ENCODE measurements at regions not wholly inside any gene's neighbourhood (a gene's known extent, or its start where the extent isn't known, plus 50 kb on each side); places are given as distances from the start of the nearest gene placed in this dataset.
"Not testable (repeated sequence)": the region's sequence is repeated elsewhere in the genome, so short reads cannot be mapped to it uniquely, and the experiment has no call there.

- no peak for DNase-seq
- Histone ChIP-seq H3K27me3 (no peaks in the 10 kb centered on the region), H3K36me3 (no peaks in the 10 kb centered on the region), H3K4me1 (no peaks in the 10 kb centered on the region), H3K27ac (no peak overlapping the region), H3K4me3 (replicated peaks in 1 of 3) (no peak overlapping the region), H3K9me3 (no peaks in the 10 kb centered on the region)
- intact Hi-C loops (cut with DNase I): no loop called here
- WGBS, 2 donors: 41 to 71% methylated on average over 5 of the region's 5 CpGs
- TF ChIP-seq POLR2A (IDR thresholded peaks at IDR 0.05): no peak
- no peak for TF ChIP-seq CTCF (IDR thresholded peaks at IDR 0.05)
Measured at GRCh38 chr4:117908306-117909207, 125.7 kb upstream of the NDST3 start.

- no peaks in the 10 kb centered on the region for H3K27me3 ChIP-seq
- H3K36me3 ChIP-seq: no peaks in the 10 kb centered on the region
- 86 to 94% methylated on average over 1 to 3 of the region's 4 CpGs for WGBS, 2 donors
- H3K4me3 ChIP-seq (replicated peaks in 1 of 3): no peak overlapping the region
- no peak overlapping the region for H3K27ac ChIP-seq
- DNase-seq: no peak
- intact Hi-C loops (cut with DNase I): no loop called here
- no peaks in the 10 kb centered on the region for H3K9me3 ChIP-seq
- no peak for TF ChIP-seq POLR2A (IDR thresholded peaks at IDR 0.05)
- H3K4me1 ChIP-seq: no peaks in the 10 kb centered on the region
Measured at GRCh38 chr4:117916728-117917127, 117.6 kb upstream of the NDST3 start.

GRCh38 chr4:117922311-117922710, 112.0 kb upstream of the NDST3 start:
- H3K4me3 ChIP-seq (replicated peaks in 1 of 3); H3K4me1 ChIP-seq; H3K9me3 ChIP-seq; intact Hi-C loops (cut with DNase I); DNase-seq; H3K27me3 ChIP-seq; H3K27ac ChIP-seq; H3K36me3 ChIP-seq: not testable (repeated sequence)
- 64 to 72% methylated on average over 6 to 9 of the region's 9 CpGs for WGBS, 2 donors

- intact Hi-C loops (cut with DNase I); H3K36me3 ChIP-seq; H3K27me3 ChIP-seq; DNase-seq; H3K4me3 ChIP-seq (replicated peaks in 1 of 3); H3K27ac ChIP-seq; H3K9me3 ChIP-seq; H3K4me1 ChIP-seq: not testable (repeated sequence)
- WGBS, 2 donors: 89 to 96% methylated on average over 2 of the region's 2 CpGs
Measured at GRCh38 chr4:117927823-117928222, 106.5 kb upstream of the NDST3 start.

GRCh38 chr4:117941611-117942010, 92.7 kb upstream of the NDST3 start:
- no peak for DNase-seq
- no peaks in the 10 kb centered on the region for H3K36me3 ChIP-seq
- intact Hi-C loops (cut with DNase I): no loop called here
- H3K27ac ChIP-seq: no peak overlapping the region
- WGBS, 2 donors: 38 to 59% methylated on average over 4 to 5 of the region's 5 CpGs
- no peaks in the 10 kb centered on the region for H3K9me3 ChIP-seq
- TF ChIP-seq CTCF (IDR thresholded peaks at IDR 0.05) (no peak), POLR2A (IDR thresholded peaks at IDR 0.05) (no peak)
- no peaks in the 10 kb centered on the region for H3K27me3 ChIP-seq
- no peak overlapping the region for H3K4me3 ChIP-seq (replicated peaks in 1 of 3)
- H3K4me1 ChIP-seq: no peaks in the 10 kb centered on the region

DNA sequence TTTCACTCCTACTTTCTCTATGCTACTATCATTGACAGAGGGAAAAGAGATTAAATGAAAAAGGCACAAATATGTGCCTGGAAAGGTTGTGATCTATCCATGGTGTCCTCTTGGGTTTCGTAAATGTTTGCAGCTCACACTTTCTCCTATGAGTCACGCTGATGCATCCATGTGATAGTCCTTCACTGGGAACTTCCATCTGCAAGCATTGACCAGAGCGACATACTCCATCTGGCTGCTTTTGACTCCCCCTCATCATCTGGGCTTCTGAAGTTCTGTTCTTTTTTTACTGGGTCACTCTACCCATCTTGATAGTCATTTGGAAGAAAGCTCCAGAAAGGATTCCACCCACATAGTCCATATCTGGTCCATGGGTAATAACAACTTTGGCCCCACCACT, 84.7 kb upstream of the NDST3 start:
- TF ChIP-seq POLR2A (IDR thresholded peaks at IDR 0.05): no peak
- no peak for TF ChIP-seq CTCF (IDR thresholded peaks at IDR 0.05)
- intact Hi-C loops (cut with DNase I): no loop called here

More for the DNA sequence above, 84.7 kb upstream of the NDST3 start:
- Histone ChIP-seq H3K4me3 (replicated peaks in 1 of 3) (no peak overlapping the region), H3K4me1 (no peaks in the 10 kb centered on the region), H3K27ac (no peak overlapping the region), H3K27me3 (no peaks in the 10 kb centered on the region), H3K9me3 (no peaks in the 10 kb centered on the region), H3K36me3 (no peaks in the 10 kb centered on the region)
- DNase-seq: no peak
- WGBS, 2 donors: 63 to 76% methylated on average over 3 of the region's 3 CpGs
